ENCODE measurements at regions not wholly inside any gene's neighbourhood (a gene's known extent, or its start where the extent isn't known, plus 50 kb on each side); places are given as distances from the start of the nearest gene placed in this dataset.

GRCh38 chr1:219989766-219990165, 56.5 kb downstream of the EPRS1 start:
- no peak for TF ChIP-seq HMGXB4 (CRISPR knock-in tag; IDR thresholded peaks at IDR 0.05; ENCODE audit: borderline replicate concordance in 1 of 2, low read depth in 1 of 2)
- TF ChIP-seq POLR2AphosphoS2 (IDR thresholded peaks at IDR 0.05; ENCODE audit: low read depth, low read length): no peak
- no peak for TF ChIP-seq SP1 (IDR thresholded peaks at IDR 0.05)
- no peak for TF ChIP-seq SP1 (CRISPR knock-in tag; IDR thresholded peaks at IDR 0.05)
- TF ChIP-seq RBFOX2 (IDR thresholded peaks at IDR 0.05; ENCODE audit: low read depth, low read length): no peak
- no peak for TF ChIP-seq ATF4 (CRISPR knock-in tag; IDR thresholded peaks at IDR 0.05)
- TF ChIP-seq POLR2A (IDR thresholded peaks at IDR 0.05; ENCODE audit: insufficient read depth in 1 of 2, low read depth in 2 of 2, low read length in 2 of 2): no peak
- no peak for TF ChIP-seq CTCF (CRISPR knock-in tag; IDR thresholded peaks at IDR 0.05)
- no peak for TF ChIP-seq ZNF263 (CRISPR knock-in tag; IDR thresholded peaks at IDR 0.05)

Data from HepG2 (cell line).